CD4-positive, CD25-positive, alpha-beta regulatory T cell (primary cell): ENCODE measurements at regions not wholly inside any gene's neighbourhood (a gene's known extent, or its start where the extent isn't known, plus 50 kb on each side); places are given as distances from the start of the nearest gene placed in this dataset.

Experiments used
- ATAC-seq, 2 donors: fragments of 150-1000 bp; cut with Tn5 transposase; one replicate each; pipeline ENCODE4 v1.10.0; 2021; ENCODE audit warnings: low read depth in 2 of 2, moderate number of reproducible peaks in 2 of 2, moderate library complexity in 1 of 2
- DNase-seq, 3 donors: peaks; one replicate each; pipeline versions ENCODE4 v3.0.0 to v3.0.0-alpha.2; 2012 to 2022; ENCODE audit warnings: mixed read lengths in 1 of 3
- H3K27ac ChIP-seq: one replicate; pipeline ENCODE4 v1.7.0; 2013; ENCODE audit warnings: mild to moderate bottlenecking, low read length; ENCODE audit not compliant: insufficient read depth, poor library complexity, severe bottlenecking
- H3K27me3 ChIP-seq: one replicate; pipeline ENCODE4 v1.7.0; 2013; ENCODE audit warnings: low read length; ENCODE audit not compliant: control insufficient read depth, insufficient read depth
- H3K36me3 ChIP-seq: one replicate; pipeline ENCODE4 v1.7.0; 2013; ENCODE audit warnings: mild to moderate bottlenecking, low read length, moderate library complexity; ENCODE audit not compliant: control insufficient read depth, insufficient read depth
- H3K4me1 ChIP-seq: 2 replicates; pipeline ENCODE4 v1.7.0; 2013; ENCODE audit warnings: mild to moderate bottlenecking, low read length; ENCODE audit not compliant: insufficient read depth, control insufficient read depth, poor library complexity, severe bottlenecking
- H3K4me3 ChIP-seq: one replicate; pipeline ENCODE4 v1.7.0; 2013; ENCODE audit warnings: low read depth, mild to moderate bottlenecking, low read length, moderate library complexity
- H3K9me3 ChIP-seq, 2 experiments: 1 replicate in 1 of 2; 2 replicates in 1 of 2; pipeline ENCODE4 v1.7.0; 2013; ENCODE audit warnings: low read length in 2 of 2, mild to moderate bottlenecking in 1 of 2, moderate library complexity in 1 of 2; ENCODE audit not compliant: control insufficient read depth in 2 of 2
- H3K27ac Mint-ChIP-seq, 3 donors: one replicate each; pipeline ENCODE4 v1.8.0; 2020 to 2022; ENCODE audit warnings: mild to moderate bottlenecking in 3 of 3, mixed read lengths in 3 of 3, moderate library complexity in 2 of 3
- H3K27me3 Mint-ChIP-seq: one replicate; pipeline ENCODE4 v1.8.0; 2022; ENCODE audit warnings: mild to moderate bottlenecking, mixed read lengths
- H3K36me3 Mint-ChIP-seq: one replicate; pipeline ENCODE4 v1.8.0; 2020; ENCODE audit warnings: mixed read lengths
- H3K4me1 Mint-ChIP-seq, 4 donors: one replicate each; pipeline ENCODE4 v1.8.0; 2020 to 2022; ENCODE audit warnings: mixed read lengths in 4 of 4, mild to moderate bottlenecking in 1 of 4
- H3K4me3 Mint-ChIP-seq, 4 donors: one replicate each; pipeline ENCODE4 v1.8.0; 2020 to 2022; ENCODE audit warnings: mild to moderate bottlenecking in 4 of 4, mixed read lengths in 4 of 4, moderate library complexity in 3 of 4
- H3K9me3 Mint-ChIP-seq, 7 donors: one replicate each; pipeline ENCODE4 v1.8.0; 2020 to 2022; ENCODE audit warnings: mixed read lengths in 7 of 7, mild to moderate bottlenecking in 3 of 7, moderate library complexity in 2 of 7

DNA sequence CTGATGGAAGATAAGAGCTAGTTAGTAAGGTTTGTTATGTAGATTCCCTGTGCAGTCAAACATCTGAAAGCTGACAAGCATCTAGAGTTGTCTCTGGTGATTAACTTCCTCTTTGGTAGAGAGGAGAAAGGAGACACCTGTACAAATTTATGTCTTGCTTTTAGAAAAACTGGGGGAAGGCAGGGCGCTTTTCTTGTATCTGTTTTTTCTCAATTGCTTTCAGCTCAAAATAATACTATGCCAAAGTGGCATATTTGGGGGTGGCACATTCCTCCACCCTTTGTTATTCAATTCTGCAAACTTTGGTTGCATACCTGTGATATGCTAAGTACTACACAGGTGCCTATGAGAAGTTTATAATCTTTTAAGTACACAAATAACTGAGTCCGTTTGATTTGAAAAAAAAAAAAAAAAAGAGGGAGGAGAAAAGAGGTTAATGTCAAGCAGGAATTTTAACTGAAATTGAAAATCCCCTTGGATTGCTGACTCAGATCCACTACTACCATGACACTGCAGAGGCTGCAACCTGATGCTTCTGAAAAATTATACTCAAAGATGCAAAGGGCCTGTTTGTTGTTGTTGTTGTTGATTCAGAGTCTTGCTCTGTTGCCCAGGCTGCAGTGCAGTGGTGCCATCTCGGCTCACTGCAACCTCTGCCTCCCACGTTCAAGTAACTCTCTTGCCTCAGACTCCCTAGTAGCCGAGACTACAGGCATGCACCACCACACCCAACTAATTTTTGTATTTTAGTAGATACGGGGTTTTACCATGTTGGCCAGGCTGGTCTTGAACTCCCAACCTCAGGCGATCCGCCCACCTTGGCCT lies 164.8 kb upstream of the NBEA start:
- ATAC-seq, result no peak
- Mint-ChIP-seq H3K4me1 (no peaks in the 10 kb centered on the region), H3K36me3 (no peaks in the 10 kb centered on the region), H3K27me3 (no peaks in the 10 kb centered on the region), H3K27ac (no peak overlapping the region), H3K9me3 (peaks cover 0 to 9% (median 4%) of the 10 kb centered on the region in 7 donors), H3K4me3 (no peak overlapping the region)
- DNase-seq, result no peak
- no peak overlapping the region for H3K27ac ChIP-seq
- H3K4me1 ChIP-seq, result no peaks in the 10 kb centered on the region
- H3K27me3 ChIP-seq, result no peaks in the 10 kb centered on the region
- H3K9me3 ChIP-seq, result no peaks in the 10 kb centered on the region
- no peak overlapping the region for H3K4me3 ChIP-seq
- H3K36me3 ChIP-seq, result no peaks in the 10 kb centered on the region

DNA sequence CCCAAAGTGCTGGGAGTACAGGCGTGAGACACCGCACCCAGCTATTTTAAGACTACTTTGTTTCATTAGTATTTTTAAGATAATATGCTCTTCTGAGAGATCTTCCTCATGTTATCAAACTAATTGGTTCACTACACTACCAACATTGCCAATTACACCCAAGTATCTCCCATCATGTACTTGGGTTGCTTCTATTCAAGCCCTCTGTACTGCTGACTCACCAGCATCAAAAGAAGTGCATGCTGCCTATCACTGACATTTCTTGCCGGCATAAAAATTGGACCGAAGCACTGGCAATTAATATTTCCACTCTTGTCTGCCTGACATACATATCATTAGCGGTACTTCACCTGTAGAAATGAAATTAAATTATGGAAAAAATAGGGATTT lies 164.2 kb upstream of the NBEA start:
- H3K27me3 Mint-ChIP-seq, result no peaks in the 10 kb centered on the region
- H3K4me3 ChIP-seq, result no peak overlapping the region
- H3K4me1 ChIP-seq, result no peaks in the 10 kb centered on the region
- no peaks in the 10 kb centered on the region for H3K27me3 ChIP-seq
- no peak overlapping the region for H3K27ac ChIP-seq
- ATAC-seq, result no peak
- no peak overlapping the region for H3K4me3 Mint-ChIP-seq
- no peaks in the 10 kb centered on the region for H3K36me3 ChIP-seq
- peaks cover 0 to 9% (median 4%) of the 10 kb centered on the region in 7 donors for H3K9me3 Mint-ChIP-seq
- DNase-seq, result no peak
- no peaks in the 10 kb centered on the region for H3K4me1 Mint-ChIP-seq
- no peaks in the 10 kb centered on the region for H3K36me3 Mint-ChIP-seq
- peaks cover 0 to under 1% of the 10 kb centered on the region in 2 experiments for H3K9me3 ChIP-seq
- no peak overlapping the region for H3K27ac Mint-ChIP-seq

DNA sequence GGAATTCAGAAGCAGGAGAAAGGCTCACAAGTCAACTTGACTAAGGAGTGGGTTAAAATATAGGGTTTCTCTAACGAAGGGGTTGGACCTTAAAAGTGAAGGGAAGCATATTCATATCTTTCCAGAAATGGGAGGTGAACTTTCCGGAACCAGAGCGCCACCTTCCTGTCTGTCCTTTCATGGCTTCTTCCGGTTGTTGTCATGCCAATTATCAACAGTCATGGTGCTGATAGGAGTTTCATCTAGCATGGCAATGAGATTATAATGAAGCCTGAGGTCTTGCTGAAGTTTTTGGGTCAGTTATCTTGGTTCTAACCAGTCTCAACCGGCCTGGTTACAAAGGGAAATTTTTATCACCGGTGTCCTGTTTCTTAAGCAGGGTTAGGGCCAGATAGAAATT lies 162.9 kb upstream of the NBEA start:
- no peak overlapping the region for H3K27ac Mint-ChIP-seq
- H3K27ac ChIP-seq, result no peak overlapping the region
- H3K9me3 ChIP-seq, result peaks cover 0 to 3% of the 10 kb centered on the region in 2 experiments
- ATAC-seq, result no peak
- no peaks in the 10 kb centered on the region for H3K27me3 ChIP-seq
- H3K4me3 ChIP-seq, result no peak overlapping the region
- H3K4me3 Mint-ChIP-seq, result no peak overlapping the region
- no peaks in the 10 kb centered on the region for H3K36me3 ChIP-seq
- no peaks in the 10 kb centered on the region for H3K4me1 ChIP-seq
- no peaks in the 10 kb centered on the region for H3K27me3 Mint-ChIP-seq
- no peaks in the 10 kb centered on the region for H3K36me3 Mint-ChIP-seq
- no peaks in the 10 kb centered on the region for H3K4me1 Mint-ChIP-seq
- DNase-seq, result no peak
- H3K9me3 Mint-ChIP-seq, result peaks cover 0 to 11% (median 3%) of the 10 kb centered on the region in 7 donors

GRCh38 chr13:34793301-34793700 lies 148.8 kb upstream of the NBEA start:
- Histone ChIP-seq H3K27ac (no peak overlapping the region), H3K4me1 (no peaks in the 10 kb centered on the region), H3K4me3 (no peak overlapping the region), H3K9me3 (peaks cover 0 to 5% of the 10 kb centered on the region in 2 experiments), H3K36me3 (no peaks in the 10 kb centered on the region), H3K27me3 (no peaks in the 10 kb centered on the region)
- no peak for DNase-seq
- no peaks in the 10 kb centered on the region for H3K36me3 Mint-ChIP-seq
- H3K27ac Mint-ChIP-seq, result no peak overlapping the region
- no peaks in the 10 kb centered on the region for H3K4me1 Mint-ChIP-seq
- peaks cover 2 to 11% (median 5%) of the 10 kb centered on the region in 7 donors for H3K9me3 Mint-ChIP-seq
- H3K27me3 Mint-ChIP-seq, result no peaks in the 10 kb centered on the region
- H3K4me3 Mint-ChIP-seq, result peak overlapping the region in 1 of 4 donors; percentile 13
- no peak for ATAC-seq

DNA sequence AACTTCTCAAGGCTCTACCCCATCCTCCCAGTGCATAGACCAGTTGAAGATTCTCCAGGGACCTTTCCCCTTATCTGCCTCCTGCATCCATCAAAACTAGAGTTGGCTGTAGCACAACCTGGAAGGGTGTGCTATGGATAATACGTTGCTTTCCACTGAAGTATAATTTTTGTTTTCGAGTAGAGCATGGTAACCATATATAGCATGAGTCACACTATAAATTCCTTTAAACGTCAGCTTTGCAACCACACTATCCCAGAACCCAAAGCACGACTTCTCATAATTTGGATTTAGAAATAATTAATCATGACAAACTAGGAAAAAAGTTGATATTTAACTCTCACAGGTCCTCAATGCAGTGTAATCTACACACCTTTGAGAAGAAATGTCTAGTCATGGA lies 138.3 kb upstream of the NBEA start:
- H3K9me3 Mint-ChIP-seq, result peaks cover 0 to 8% (median 4%) of the 10 kb centered on the region in 7 donors
- Histone ChIP-seq H3K27me3 (no peaks in the 10 kb centered on the region), H3K4me3 (no peak overlapping the region), H3K4me1 (no peaks in the 10 kb centered on the region), H3K27ac (no peak overlapping the region), H3K9me3 (no peaks in the 10 kb centered on the region), H3K36me3 (no peaks in the 10 kb centered on the region)
- H3K4me3 Mint-ChIP-seq, result no peak overlapping the region
- H3K4me1 Mint-ChIP-seq, result no peaks in the 10 kb centered on the region
- H3K27ac Mint-ChIP-seq, result no peak overlapping the region
- ATAC-seq (no peak), DNase-seq (no peak)
- H3K27me3 Mint-ChIP-seq, result no peaks in the 10 kb centered on the region
- H3K36me3 Mint-ChIP-seq, result no peaks in the 10 kb centered on the region

DNA sequence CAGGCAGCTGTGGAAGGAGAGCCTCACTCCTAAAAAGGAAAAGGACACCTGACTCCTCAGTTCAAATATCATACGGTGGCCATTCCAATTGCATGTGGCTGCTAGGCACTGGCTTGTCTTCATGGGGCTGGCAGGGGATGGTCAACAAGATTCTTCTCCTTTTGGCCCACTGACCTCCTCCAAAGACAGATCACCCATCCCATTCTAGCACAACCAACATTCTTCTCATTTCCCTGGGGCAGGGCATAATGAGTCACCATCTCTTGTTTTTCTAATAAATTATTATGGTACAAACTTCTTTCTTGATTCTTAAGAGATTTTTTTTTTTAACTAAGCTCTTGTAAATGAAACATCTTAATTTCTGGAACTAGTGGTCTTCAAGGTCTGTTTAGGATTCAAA lies 136.7 kb upstream of the NBEA start:
- no peaks in the 10 kb centered on the region for H3K36me3 ChIP-seq
- H3K27ac ChIP-seq, result no peak overlapping the region
- peaks cover 0 to 7% (median 3%) of the 10 kb centered on the region in 7 donors for H3K9me3 Mint-ChIP-seq
- H3K4me1 ChIP-seq, result no peaks in the 10 kb centered on the region
- DNase-seq, result no peak
- no peak overlapping the region for H3K4me3 ChIP-seq
- H3K27me3 Mint-ChIP-seq, result no peaks in the 10 kb centered on the region
- no peak for ATAC-seq
- no peaks in the 10 kb centered on the region for H3K36me3 Mint-ChIP-seq
- no peaks in the 10 kb centered on the region for H3K4me1 Mint-ChIP-seq
- no peak overlapping the region for H3K27ac Mint-ChIP-seq
- no peak overlapping the region for H3K4me3 Mint-ChIP-seq
- no peaks in the 10 kb centered on the region for H3K27me3 ChIP-seq
- H3K9me3 ChIP-seq, result no peaks in the 10 kb centered on the region

- ATAC-seq, result no peak
- peaks cover 0 to 5% (median 0%) of the 10 kb centered on the region in 4 donors for H3K4me1 Mint-ChIP-seq
- peaks cover 0 to 29% (median 8%) of the 10 kb centered on the region in 7 donors for H3K9me3 Mint-ChIP-seq
- Histone ChIP-seq H3K27ac (no peak overlapping the region), H3K4me1 (no peaks in the 10 kb centered on the region), H3K4me3 (no peak overlapping the region), H3K36me3 (no peaks in the 10 kb centered on the region), H3K27me3 (no peaks in the 10 kb centered on the region), H3K9me3 (peaks cover 0 to 4% of the 10 kb centered on the region in 2 experiments)
- H3K27me3 Mint-ChIP-seq, result no peaks in the 10 kb centered on the region
- no peak overlapping the region for H3K27ac Mint-ChIP-seq
- H3K4me3 Mint-ChIP-seq, result no peak overlapping the region
- no peak for DNase-seq
- H3K36me3 Mint-ChIP-seq, result no peaks in the 10 kb centered on the region
Observed at GRCh38 chr13:34808649-34809048, 133.4 kb upstream of the NBEA start.

GRCh38 chr13:34810996-34811395 lies 131.1 kb upstream of the NBEA start:
- Histone ChIP-seq H3K27ac (no peak overlapping the region), H3K4me3 (no peak overlapping the region), H3K27me3 (no peaks in the 10 kb centered on the region), H3K4me1 (no peaks in the 10 kb centered on the region), H3K36me3 (no peaks in the 10 kb centered on the region), H3K9me3 (peaks cover 0 to 4% of the 10 kb centered on the region in 2 experiments)
- Mint-ChIP-seq H3K4me3 (no peak overlapping the region), H3K9me3 (peaks cover 0 to 32% (median 8%) of the 10 kb centered on the region in 7 donors), H3K27me3 (no peaks in the 10 kb centered on the region), H3K27ac (no peak overlapping the region), H3K36me3 (no peaks in the 10 kb centered on the region), H3K4me1 (peaks cover 0 to 5% (median 0%) of the 10 kb centered on the region in 4 donors)
- ATAC-seq (no peak), DNase-seq (no peak)
